Nephron progenitor cell (in vitro differentiated cells): ENCODE measurements at regions not wholly inside any gene's neighbourhood (a gene's known extent, or its start where the extent isn't known, plus 50 kb on each side); places are given as distances from the start of the nearest gene placed in this dataset.

Experiments
- DNase-seq: peaks from one replicate; pipeline ENCODE4 v3.0.0; 2021
- H3K27ac Mint-ChIP-seq: 2 replicates; pipeline ENCODE4 v1.8.0; 2021; ENCODE audit warnings: mild to moderate bottlenecking, moderate library complexity, mixed read lengths
- H3K27me3 Mint-ChIP-seq: 2 replicates; pipeline ENCODE4 v1.8.0; 2021; ENCODE audit warnings: mild to moderate bottlenecking, low read depth, mixed read lengths; ENCODE audit not compliant: poor library complexity
- H3K36me3 Mint-ChIP-seq: 2 replicates; pipeline ENCODE4 v1.8.0; 2021; ENCODE audit warnings: low read depth, mixed read lengths
- H3K4me1 Mint-ChIP-seq: 2 replicates; pipeline ENCODE4 v1.8.0; 2021; ENCODE audit warnings: mixed read lengths
- H3K4me3 Mint-ChIP-seq: 2 replicates; pipeline ENCODE4 v1.8.0; 2021; ENCODE audit warnings: mild to moderate bottlenecking, moderate library complexity, mixed read lengths
- H3K9me3 Mint-ChIP-seq: 2 replicates; pipeline ENCODE4 v1.8.0; 2021; ENCODE audit warnings: mild to moderate bottlenecking, moderate library complexity, mixed read lengths
- CTCF ChIP-seq: fragments of 200-600 bp; sonication (generic); IDR thresholded peaks from 2 replicates; pipeline ENCODE4 v1.5.0; 2021; ENCODE audit warnings: antibody characterized with exemption

GRCh38 chr21:36608897-36609225 is 90.1 kb upstream of the SIM2 start:
- H3K27ac Mint-ChIP-seq, result no peak overlapping the region
- peaks cover 35% of the 10 kb centered on the region for H3K9me3 Mint-ChIP-seq
- no peak for DNase-seq
- H3K36me3 Mint-ChIP-seq, result peaks cover 5% of the 10 kb centered on the region
- peaks cover 31% of the 10 kb centered on the region for H3K4me1 Mint-ChIP-seq
- no peak for TF ChIP-seq CTCF
- peaks cover 10% of the 10 kb centered on the region for H3K27me3 Mint-ChIP-seq
- H3K4me3 Mint-ChIP-seq, result no peak overlapping the region

- H3K36me3 Mint-ChIP-seq, result peaks cover 5% of the 10 kb centered on the region
- peaks cover 31% of the 10 kb centered on the region for H3K4me1 Mint-ChIP-seq
- no peak overlapping the region for H3K27ac Mint-ChIP-seq
- no peak for DNase-seq
- no peak overlapping the region for H3K4me3 Mint-ChIP-seq
- peaks cover 13% of the 10 kb centered on the region for H3K27me3 Mint-ChIP-seq
- peaks cover 40% of the 10 kb centered on the region for H3K9me3 Mint-ChIP-seq
- no peak for TF ChIP-seq CTCF
These were observed 89.3 kb upstream of the SIM2 start for GRCh38 chr21:36609654-36610053.

- no peak for DNase-seq
- Mint-ChIP-seq H3K9me3 (peaks cover 46% of the 10 kb centered on the region), H3K4me3 (no peak overlapping the region), H3K27me3 (peaks cover 16% of the 10 kb centered on the region), H3K36me3 (peaks cover 5% of the 10 kb centered on the region), H3K27ac (no peak overlapping the region), H3K4me1 (peaks cover 25% of the 10 kb centered on the region)
- TF ChIP-seq CTCF, result no peak
These were observed 88.7 kb upstream of the SIM2 start for GRCh38 chr21:36610201-36610600.

GRCh38 chr21:36610935-36611334 is 88.0 kb upstream of the SIM2 start:
- no peak for TF ChIP-seq CTCF
- Mint-ChIP-seq H3K27me3 (peaks cover 18% of the 10 kb centered on the region), H3K4me1 (peaks cover 20% of the 10 kb centered on the region), H3K36me3 (peaks cover 10% of the 10 kb centered on the region), H3K27ac (no peak overlapping the region), H3K4me3 (no peak overlapping the region), H3K9me3 (peaks cover 53% of the 10 kb centered on the region)
- DNase-seq, result no peak

- Mint-ChIP-seq H3K36me3 (peaks cover 11% of the 10 kb centered on the region), H3K27ac (no peak overlapping the region), H3K9me3 (peaks cover 57% of the 10 kb centered on the region), H3K4me3 (no peak overlapping the region), H3K27me3 (peaks cover 18% of the 10 kb centered on the region), H3K4me1 (peaks cover 16% of the 10 kb centered on the region)
- no peak for TF ChIP-seq CTCF
- DNase-seq, result no peak
These were observed 87.5 kb upstream of the SIM2 start for GRCh38 chr21:36611379-36611778.

- Mint-ChIP-seq H3K27me3 (peaks cover 24% of the 10 kb centered on the region), H3K9me3 (peaks cover 69% of the 10 kb centered on the region), H3K4me3 (no peak overlapping the region), H3K27ac (no peak overlapping the region), H3K36me3 (peaks cover 11% of the 10 kb centered on the region), H3K4me1 (no peaks in the 10 kb centered on the region)
- no peak for TF ChIP-seq CTCF
- no peak for DNase-seq
These were observed 85.9 kb upstream of the SIM2 start for GRCh38 chr21:36613059-36613458.
